ENCODE measurements at regions not wholly inside any gene's neighbourhood (a gene's known extent, or its start where the extent isn't known, plus 50 kb on each side); places are given as distances from the start of the nearest gene placed in this dataset.

- no peak for TF ChIP-seq AEBP2 (tag by site-specific recombination; IDR thresholded peaks at IDR 0.05; ENCODE audit: borderline replicate concordance)
- TF ChIP-seq ZNF391 (tag by site-specific recombination; IDR thresholded peaks at IDR 0.05; ENCODE audit: borderline replicate concordance, low read depth) = no peak
- TF ChIP-seq REPIN1 (tag by site-specific recombination; IDR thresholded peaks at IDR 0.05; ENCODE audit: low read depth) = no peak
Observed at GRCh38 chr10:31694929-31695837, 233.4 kb downstream of the ARHGAP12 start (continued).

GRCh38 chr10:31694126-31694685, 234.4 kb downstream of the ARHGAP12 start:
- H3K9me3 ChIP-seq (ENCODE audit: control insufficient read depth, insufficient read depth, low read depth, low read length) = no peaks in the 10 kb centered on the region
- no peak overlapping the region for H3K4me3 ChIP-seq (ENCODE audit: low read depth, low read length)
- no peak for TF ChIP-seq ZNF513 (tag by site-specific recombination; IDR thresholded peaks at IDR 0.05)
- TF ChIP-seq ZNF202 (tag by site-specific recombination; IDR thresholded peaks at IDR 0.05; ENCODE audit: borderline replicate concordance) = no peak
- no peak for TF ChIP-seq CTCF (tag by site-specific recombination; IDR thresholded peaks at IDR 0.05)
- TF ChIP-seq ZNF302 (tag by site-specific recombination; IDR thresholded peaks at IDR 0.05; ENCODE audit: low read depth) = no peak
- no peak for TF ChIP-seq KLF7 (tag by site-specific recombination; IDR thresholded peaks at IDR 0.05; ENCODE audit: borderline replicate concordance)
- no peak for TF ChIP-seq KLF1 (tag by site-specific recombination; IDR thresholded peaks at IDR 0.05)
- no peak for TF ChIP-seq MYNN (tag by site-specific recombination; IDR thresholded peaks at IDR 0.05; ENCODE audit: borderline replicate concordance)
- TF ChIP-seq PRDM1 (tag by site-specific recombination; IDR thresholded peaks at IDR 0.05) = no peak
- no peak for TF ChIP-seq ZNF664 (tag by site-specific recombination; IDR thresholded peaks at IDR 0.05)
- no peak for TF ChIP-seq ZNF157 (tag by site-specific recombination; IDR thresholded peaks at IDR 0.05)
- no peak for TF ChIP-seq ZNF292 (tag by site-specific recombination; IDR thresholded peaks at IDR 0.05; ENCODE audit: borderline replicate concordance, low read depth)
- no peak for TF ChIP-seq ZNF707 (tag by site-specific recombination; IDR thresholded peaks at IDR 0.05)
- TF ChIP-seq TRIM28 (IDR thresholded peaks at IDR 0.05; ENCODE audit: borderline replicate concordance, low read length) = no peak
- TF ChIP-seq GLIS1 (tag by site-specific recombination; IDR thresholded peaks at IDR 0.05) = no peak
- TF ChIP-seq ZNF623 (tag by site-specific recombination; IDR thresholded peaks at IDR 0.05) = no peak
- no peak for TF ChIP-seq ZNF132 (tag by site-specific recombination; IDR thresholded peaks at IDR 0.05; ENCODE audit: borderline replicate concordance)
- no peak for TF ChIP-seq GFI1B (tag by site-specific recombination; IDR thresholded peaks at IDR 0.05)
- no peaks in the 10 kb centered on the region for H3K4me1 ChIP-seq (ENCODE audit: control insufficient read depth, insufficient read depth, low read length)
- H3K27ac ChIP-seq (ENCODE audit: extremely low read depth, low read depth, low read length) = no peak overlapping the region
- CTCF ChIA-PET = interaction anchor here (0.7 to 0.8 kb wide), 2 partner anchors 63 to 89 kb away, joined by 3 read pairs; no protein-coding TSS in a partner anchor
- H3K36me3 ChIP-seq (ENCODE audit: control insufficient read depth in 2 of 2, insufficient read depth in 1 of 2, low read length in 2 of 2) = no peaks in the 10 kb centered on the region
- POLR2A ChIA-PET = no interaction called here

All from HEK293 (cell line).